ENCODE measurements at regions not wholly inside any gene's neighbourhood (a gene's known extent, or its start where the extent isn't known, plus 50 kb on each side); places are given as distances from the start of the nearest gene placed in this dataset.
A peak's percentile ranks its signal among the peaks of the same experiment; 100 is the strongest.

DNA sequence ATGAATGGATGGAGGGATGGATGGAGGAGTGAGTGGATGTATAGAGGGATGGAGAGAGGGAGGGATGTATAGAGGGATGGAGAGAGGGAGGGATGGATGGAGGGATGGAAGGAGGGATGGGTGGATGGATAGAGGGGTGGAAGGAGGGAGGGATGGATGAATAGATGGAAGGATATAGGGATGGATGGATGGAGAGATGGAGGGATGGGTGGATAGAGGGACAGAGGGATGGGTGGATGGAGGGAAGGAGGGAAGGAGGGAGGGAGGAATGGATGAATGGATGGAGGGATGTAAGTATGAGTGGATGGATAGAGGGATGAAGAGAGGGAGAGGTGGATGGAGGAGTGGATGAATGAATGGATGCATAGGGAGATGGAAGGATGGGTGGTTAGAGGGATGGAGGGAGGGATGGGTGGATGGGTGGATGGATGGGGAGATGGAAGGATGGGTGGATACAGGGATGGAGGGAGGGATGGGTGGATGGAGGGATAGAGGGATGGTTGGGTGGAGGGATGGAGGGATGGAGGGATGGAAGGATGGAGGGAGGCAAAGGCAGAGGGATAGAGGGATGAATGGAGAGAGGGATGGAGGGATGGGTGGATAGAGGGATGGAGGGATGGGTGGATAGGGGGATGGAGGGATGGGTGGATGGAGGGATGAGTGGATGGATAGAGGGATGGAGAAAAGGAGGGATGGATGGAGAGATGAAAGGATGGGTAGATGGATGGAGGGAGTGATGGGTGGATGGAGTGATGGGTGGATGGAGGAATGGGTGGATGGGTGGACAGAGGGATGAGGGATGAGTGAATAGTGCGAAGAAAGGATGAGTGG is 313.8 kb downstream of the UACA start:
- FAIRE-seq (peak; percentile 82), DNase-seq (ENCODE audit: low spot score) (no peak)

DNA sequence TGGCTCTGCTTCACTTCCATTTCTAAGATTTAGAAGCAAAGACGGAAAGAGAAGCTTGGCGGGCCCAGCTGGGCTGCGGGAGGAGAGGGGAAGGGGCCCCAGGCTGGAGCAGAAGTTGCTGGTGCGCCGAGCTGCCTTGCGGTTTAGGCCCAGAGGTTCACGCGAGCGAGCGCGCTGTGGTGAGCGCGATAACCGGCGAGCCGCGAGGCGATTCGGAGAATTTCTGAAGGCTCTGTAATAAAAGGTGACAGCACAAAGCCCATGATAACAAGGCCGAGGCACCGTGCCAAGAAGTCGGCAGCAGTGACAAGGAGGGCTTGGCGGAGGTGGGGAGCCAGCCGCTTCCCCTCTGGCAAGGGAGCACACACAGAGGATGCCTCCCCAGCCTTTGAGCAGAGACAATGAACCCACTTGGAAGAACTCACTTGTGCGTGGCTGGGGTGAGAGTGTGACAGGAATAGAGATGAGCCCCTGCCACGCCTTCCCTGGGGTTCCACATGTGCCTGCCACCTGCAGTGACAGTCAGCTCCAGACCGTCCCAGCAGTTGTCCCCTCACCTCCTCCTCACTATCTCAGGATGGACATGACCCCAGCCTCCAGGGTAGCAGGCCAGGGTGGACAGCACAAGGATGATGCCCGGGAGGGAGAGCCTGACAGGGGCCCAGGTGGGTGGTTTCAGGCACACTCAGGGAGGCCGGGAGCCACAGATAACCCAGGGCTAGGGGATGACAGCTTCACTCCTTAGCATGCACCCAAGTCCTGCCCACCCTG is 315.2 kb downstream of the UACA start:
- no peak for DNase-seq (ENCODE audit: low spot score)
- no peak for FAIRE-seq

DNA sequence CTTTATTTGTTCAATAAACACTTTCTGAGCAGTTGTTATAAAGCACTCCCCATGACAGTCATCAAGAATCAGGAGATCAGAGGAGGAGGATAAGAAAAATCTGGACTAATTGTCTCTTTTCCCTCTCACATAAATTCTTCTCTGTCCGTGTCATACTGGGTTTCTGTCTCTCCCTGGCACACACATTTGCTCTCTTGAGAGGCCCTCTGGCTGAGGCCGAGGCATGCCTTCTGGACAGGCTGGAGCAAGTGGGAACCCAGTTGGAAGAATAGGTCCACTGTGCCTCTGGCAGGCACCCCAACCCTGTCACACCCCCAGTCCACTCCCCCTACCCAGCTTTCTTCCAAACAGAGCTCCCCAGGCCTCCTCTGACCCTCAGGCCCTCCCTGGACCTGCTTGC is 315.8 kb downstream of the UACA start:
- FAIRE-seq (no peak), DNase-seq (ENCODE audit: low spot score) (no peak)

DNA sequence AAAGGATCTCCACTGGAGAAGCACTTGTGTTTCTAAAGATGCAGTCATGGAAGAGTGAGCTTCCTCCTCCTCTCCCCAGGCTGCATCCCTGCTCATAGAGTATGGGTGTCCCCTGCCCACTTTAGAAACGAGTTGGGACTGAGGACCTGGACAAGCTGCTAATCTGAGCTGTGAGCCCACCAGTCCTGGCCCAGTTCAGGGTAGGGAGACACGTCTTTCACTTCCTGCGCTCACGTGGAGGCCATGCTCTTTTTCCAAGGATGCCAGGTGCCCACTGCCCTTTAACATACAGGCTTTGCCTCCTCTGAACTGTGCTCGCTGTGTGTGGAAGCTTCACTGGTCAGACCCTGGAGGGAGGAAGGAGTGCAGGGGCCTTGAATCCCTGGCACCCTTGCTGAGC is 316.3 kb downstream of the UACA start:
- FAIRE-seq, result no peak
- DNase-seq (ENCODE audit: low spot score), result no peak

DNA sequence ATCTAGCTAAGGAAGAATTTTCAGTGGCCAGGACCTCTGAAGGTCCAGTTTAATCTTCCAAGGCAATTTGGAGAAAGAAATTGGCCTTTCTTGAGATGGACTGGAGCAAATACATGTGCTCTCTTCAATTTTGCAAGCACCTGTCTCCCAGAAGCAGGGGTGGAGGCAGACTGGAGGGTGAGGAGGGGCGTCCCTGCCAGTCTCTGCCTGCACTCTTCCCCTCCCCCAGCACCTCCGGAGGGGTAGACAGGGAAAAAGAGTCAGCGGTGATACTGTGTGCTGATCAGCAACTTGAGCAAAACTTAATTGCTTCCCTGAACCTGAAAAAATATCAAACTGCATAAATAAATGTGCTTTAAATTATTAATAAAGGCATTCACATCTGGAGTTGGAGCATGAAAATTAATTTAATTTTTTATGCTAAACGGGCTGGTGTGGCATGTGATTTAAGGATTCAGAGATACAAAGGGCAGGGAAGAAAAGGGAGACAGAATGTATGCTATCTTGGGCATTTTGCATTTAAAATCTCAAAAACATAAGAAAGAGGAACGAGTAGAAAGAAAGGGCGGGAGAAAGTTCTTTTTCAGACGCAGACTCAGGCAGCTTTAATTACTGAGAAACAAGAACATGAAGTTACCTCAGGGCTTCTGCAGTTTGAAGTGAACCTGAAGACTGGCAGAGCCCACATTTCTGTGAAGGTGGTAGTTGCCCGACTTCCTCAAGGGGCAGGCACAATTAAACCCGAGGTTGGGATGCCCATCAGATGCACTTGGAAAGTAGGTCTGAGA is 319.7 kb downstream of the UACA start:
- FAIRE-seq, result no peak
- no peak for DNase-seq (ENCODE audit: low spot score)

DNA sequence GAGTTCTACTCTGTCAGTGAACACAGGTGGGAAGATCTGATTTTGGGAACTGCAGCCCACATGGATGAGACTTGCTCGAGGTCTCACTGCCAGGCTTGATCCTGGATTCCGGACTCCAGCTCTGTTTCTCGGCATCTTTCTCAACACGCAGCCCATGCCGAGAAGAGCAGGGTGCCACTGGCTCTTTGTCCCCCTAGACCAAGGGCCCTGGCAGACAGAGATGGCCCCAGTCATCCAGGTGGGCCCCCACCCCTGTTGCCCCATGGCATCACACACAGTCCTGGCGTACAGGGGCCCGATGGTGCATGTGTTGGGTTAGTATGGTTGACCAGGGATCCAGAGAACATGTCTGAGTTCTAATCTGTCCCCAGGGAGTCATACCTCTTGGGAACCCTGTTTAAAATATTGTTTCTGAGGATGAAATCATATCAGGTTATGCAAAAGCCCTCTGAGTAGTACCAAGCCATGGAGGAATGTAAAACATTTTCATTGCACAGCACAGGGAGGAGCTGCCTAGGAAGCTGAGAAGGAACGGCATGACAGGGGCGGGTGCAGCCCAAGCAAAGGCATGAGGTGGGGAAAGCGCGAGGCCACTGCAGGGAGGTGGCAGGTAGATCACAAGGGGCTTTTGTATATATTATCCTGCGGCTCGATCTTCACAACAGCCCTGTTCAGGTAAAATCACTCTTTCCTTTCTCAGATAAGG is 320.6 kb downstream of the UACA start:
- FAIRE-seq (no peak), DNase-seq (ENCODE audit: low spot score) (no peak)

DNA sequence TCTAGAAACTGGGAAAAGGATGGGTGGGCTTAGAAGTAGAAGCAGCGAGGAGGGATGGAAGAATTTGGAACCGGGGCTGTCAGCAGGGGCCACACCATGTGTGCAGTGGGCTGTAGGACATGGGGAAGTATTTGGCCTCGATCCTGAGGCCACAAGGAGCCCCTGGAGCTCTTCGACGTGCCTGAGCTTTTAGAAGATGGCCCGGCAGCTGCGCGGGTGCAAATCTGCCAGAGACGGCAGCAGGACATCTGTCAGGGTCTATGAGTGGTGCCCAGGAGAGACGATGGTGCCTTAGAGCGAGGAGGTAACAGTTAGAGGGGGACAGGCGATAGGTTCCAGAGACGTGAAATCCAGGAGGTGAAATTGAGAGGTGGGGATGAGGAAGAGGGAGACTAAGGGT is 321.1 kb downstream of the UACA start:
- no peak for FAIRE-seq
- no peak for DNase-seq (ENCODE audit: low spot score)

DNA sequence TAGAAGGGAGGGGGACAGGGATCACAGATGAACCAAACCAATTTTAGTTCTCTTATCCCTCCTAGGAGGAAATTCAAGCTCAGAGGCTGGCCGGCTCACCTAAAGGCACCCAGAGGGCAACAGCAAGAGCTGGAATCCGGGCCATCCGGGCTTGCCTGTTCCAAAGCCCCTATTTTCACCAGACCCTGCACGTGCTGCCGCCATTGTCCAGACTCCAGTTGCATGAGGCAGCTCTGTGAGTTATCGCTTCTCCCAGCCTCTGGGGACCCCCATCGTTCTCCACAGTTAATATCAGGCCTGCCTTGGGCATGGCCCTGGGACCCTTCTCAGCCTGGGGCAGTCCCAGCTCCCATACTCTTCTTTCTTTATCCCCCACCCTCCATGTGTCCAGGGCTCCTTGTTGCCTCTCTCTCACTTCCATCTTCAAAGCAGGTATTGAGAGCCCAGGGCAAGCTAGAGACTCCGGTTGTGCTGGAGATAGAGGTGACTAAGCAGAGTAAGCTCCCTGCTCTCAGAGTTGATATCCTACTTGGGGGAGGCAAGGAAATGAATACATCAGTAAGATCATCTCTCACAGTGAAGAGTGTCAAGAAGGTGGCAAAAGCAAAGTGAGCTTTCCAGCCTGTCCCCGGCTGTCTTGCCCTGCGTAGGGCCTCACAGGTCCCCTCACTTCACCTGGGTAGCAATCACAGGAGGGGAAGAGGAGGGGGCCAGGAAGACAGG is 322.8 kb downstream of the UACA start:
- DNase-seq (ENCODE audit: low spot score) (no peak), FAIRE-seq (no peak)

DNA sequence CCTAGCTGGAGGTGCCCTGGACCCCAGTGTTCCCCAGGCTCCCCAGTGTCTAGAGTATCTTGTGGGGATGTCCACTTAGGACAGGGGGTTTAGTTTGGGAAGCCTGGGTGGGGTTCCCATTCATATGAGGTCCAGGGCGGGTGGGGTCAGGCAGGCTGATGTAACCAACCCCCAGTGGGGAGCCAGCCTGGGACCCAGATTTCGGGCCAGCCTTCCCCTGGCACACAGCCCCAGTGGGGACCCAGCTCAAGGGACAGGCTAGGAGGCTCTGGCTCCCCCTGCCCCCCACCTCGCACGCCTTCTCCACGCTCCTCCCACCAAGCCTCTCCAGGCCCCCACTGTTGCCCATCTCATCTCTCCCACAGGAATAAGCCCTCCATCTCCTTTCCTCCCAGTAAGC is 323.5 kb downstream of the UACA start:
- DNase-seq (ENCODE audit: low spot score) (no peak), FAIRE-seq (no peak)

DNA sequence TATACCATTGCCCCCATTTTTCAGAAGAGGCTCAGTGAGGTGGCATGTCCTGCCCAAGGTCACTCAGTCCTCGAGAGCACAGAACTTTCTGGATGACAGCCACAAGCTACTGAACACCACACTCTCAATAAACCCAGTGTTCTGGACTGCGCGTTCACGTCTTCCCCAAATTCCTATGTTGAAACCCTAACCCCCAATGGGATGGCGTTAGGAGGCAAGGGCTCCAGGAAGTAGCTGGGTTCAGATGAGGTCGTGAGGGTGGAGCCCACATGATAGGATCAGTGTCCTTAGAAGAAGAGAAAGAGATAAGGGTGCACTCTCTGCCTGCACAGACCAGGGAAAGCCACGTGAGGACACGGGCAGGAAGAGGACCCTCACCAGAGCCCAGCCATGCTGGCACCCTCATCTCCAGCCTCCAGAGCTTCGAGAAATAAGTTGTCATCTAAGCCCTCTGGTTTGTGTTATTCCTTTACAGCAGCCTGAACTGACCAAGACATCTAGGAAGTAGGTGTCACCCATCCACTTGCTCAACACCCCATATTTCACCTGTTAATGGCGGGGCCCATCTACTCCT is 324.0 kb downstream of the UACA start:
- DNase-seq (ENCODE audit: low spot score) (no peak), FAIRE-seq (no peak)

DNA sequence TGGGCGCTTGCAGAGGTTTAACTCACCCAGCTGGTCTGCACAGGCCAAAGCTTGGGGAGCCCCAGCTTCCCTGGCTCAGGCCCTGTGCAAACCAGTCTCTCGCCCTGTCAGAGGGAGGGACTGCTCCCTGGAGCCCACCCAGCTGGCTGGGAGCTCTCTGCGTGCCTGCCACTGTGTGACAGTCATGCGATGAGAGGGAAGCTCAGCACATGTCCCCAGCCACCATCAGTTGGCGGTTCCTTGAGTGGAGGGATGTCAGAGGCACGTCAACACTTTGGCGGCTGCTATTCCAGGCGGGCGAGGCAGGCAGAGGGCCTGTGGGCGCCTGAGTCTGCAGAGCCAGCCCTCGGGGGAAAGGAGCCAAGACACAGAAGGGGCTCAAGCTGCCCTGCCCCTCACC is 324.6 kb downstream of the UACA start:
- FAIRE-seq (no peak), DNase-seq (ENCODE audit: low spot score) (no peak)

DNA sequence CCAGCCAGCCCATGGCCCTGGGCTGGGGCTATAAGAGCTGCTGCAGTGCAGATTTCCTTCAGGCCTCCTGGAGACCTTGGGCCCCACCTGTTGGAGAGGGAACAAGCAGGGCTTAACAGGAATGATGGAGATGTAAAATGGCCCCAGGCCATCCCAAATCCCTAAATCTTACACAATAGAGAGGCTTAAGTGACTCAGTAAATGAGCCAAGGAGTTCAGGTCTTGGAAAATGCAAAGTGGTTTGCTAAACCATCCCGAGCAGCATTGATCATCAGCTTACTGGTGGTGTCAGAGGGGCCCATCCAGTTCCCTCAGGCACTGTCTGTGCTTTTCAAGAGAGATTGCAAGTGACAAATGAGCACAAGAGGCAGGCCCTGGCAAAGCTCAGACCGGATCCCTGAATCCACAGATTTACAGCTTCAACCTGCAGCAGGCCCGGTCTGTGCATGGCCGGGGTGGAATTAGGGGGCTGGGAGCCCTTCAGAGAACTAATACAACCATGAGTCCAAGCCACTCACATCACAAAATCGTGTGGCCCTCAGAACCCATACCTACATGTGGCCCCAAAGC is 325.4 kb downstream of the UACA start:
- FAIRE-seq, result no peak
- no peak for DNase-seq (ENCODE audit: low spot score)

DNA sequence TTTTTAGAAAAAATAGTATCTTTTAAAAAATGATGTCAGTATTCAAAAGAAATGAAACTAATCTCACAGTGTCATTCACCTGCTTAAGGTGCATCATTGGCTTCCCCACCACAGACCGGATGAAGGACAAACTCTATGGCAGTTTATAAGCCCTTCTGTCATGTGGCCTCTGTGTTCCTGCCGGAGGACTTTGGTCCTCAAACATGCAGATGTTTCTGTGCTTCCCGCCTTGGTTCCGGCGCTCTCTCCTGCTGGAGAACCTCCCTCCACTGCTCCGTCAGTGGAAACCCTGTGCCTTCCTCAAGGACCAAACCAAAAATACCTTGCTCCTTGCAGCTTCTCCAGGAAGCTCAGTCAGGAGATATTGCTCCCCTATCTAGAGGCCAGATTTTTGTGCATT is 326.3 kb downstream of the UACA start:
- FAIRE-seq, result no peak
- DNase-seq (ENCODE audit: low spot score), result no peak

DNA sequence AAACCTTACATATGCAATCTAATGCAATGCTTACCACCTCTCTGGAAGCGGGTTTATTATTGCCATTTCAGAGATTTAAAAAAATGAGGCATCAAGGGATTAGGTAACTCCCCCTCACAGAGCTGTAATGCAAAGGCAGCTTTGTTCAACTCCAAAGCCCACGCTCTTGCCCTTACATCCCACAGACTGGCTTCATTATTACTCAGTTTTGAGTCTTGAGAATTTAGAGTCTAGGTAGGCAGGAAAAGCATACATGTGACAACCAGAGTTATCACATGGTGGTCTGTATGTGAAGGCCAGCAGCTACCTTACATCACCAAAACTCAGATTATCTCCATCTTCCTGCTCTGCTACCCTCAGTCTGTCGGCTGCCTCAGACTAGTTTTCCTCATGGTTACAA is 326.9 kb downstream of the UACA start:
- FAIRE-seq (no peak), DNase-seq (ENCODE audit: low spot score) (no peak)

DNA sequence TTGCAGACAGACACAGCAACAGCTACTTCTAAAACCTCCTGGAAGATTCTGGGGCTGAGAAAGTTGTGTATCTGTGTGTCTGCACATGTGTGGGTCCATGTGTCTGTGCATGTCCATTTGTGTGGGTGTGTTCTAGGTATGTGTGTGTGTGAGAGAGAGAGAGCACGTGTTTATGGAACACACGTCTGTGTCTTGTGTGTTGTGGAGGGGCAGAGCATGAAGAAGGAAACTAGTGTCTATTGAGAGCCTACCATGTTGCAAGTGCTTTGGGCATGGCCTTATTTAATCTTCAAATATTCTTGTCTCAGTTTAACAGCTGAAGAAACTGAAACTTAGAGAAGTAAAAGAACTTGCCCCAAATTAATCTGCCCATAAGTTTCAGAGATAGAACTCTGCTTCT is 327.5 kb downstream of the UACA start:
- FAIRE-seq, result no peak
- no peak for DNase-seq (ENCODE audit: low spot score)

DNA sequence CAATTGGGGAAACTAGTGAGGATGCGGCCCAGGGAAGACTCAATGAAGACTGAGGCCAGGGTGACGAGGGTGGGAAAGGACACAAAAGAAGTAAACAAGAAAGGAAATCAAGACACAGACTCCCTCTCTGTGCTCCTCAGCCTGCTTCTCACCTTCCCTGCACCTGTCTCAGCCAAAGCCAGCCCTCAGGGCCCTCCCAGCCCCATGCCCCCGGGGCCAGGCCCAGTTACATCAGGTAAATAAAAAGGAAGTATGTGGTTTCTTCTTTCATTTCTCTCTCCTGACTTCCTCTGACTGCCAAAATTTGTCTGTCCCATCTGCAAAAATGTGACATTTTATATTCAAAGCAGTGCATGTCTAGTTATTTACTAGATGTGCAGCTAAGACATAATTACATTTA is 328.0 kb downstream of the UACA start:
- DNase-seq (ENCODE audit: low spot score) (no peak), FAIRE-seq (no peak)

DNA sequence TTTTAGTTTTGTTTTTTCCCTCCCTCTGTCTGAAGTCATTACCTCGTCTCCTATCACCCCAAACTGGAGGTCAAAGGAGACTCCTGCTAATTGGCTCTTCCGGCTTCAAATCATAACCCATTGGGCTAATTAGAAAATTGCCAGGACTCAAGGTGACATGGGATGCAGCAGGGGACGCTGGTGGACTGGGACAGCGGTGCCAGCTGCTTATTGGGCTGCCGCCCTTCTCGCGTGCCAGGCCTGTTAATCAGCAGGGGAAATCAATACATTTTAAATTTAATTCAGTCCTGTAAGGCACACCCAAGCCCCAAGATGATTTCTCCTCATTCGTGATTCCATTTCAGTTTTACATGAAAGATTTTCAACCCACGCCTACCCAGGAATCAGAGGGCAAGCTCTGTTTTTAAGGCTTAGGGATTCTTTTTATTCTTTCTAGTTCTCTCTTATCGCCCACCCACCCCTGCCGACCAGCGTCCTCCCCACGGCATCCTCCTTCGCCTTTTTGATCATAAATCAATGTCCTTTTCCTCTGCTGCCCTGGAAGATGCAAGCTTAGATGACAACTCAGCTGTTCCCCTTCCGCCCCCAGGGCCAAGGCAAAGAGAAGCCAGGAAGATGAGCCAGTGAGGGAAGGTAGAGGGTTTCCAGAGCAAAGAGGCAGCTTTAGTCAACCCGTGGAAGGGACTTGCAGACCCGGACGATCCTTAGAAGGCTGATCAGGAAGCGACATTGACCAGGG is 329.6 kb downstream of the UACA start:
- FAIRE-seq, result no peak
- DNase-seq (ENCODE audit: low spot score), result no peak

DNA sequence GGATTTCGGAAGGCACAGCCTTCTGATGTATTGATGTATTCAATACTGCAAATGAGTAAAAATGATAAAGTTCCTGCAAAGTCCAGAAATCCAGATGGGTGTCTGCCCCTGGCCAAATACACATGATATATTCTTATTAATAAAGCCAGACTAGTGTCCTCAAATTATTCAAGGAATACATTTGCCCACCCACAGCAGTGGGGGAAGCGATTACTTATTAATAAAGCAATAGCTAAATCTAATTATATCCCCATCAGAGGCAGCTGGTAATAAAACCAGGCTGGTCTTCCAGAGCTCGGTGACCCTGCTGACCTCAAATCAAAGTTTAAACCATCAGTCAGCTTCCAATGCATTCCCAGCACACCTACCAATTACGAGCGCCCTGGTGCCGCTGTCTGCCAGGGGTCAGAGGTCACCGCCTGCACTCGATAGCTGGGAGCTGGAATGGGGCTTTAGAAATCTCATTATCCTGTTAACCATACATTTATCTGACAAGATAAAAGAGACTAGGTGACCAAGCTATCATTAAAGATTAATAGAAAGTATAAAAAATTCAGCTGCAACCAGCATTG is 330.3 kb downstream of the UACA start:
- FAIRE-seq, result no peak
- DNase-seq (ENCODE audit: low spot score), result no peak

DNA sequence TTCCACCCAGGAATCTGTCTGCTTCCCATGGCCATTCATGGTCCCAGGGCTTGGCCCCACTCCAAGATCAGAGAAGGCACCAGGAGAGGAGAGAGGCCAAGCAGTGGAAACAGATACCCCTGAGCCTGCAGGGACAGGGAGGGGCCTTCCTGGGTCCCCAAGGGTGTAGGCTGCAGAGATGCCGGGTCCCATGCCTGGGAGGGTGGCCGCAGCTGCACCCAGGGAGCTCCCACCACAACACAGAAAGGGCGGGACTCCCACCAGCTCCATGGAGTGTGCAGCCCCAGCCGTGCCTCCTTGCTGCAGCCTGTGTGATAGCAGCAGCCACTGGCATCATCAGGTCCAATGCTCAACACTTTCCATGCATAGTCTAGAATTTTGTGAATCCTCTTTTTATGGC is 331.5 kb downstream of the UACA start:
- FAIRE-seq, result no peak
- no peak for DNase-seq (ENCODE audit: low spot score)
